GM18498 (cell line): ENCODE measurements at regions not wholly inside any gene's neighbourhood (a gene's known extent, or its start where the extent isn't known, plus 50 kb on each side); places are given as distances from the start of the nearest gene placed in this dataset.

Experiments
- ATAC-seq: cut with Tn5 transposase; IDR thresholded peaks from one replicate; pipeline ENCODE4 v1.9.1; 2021; ENCODE audit warnings: mild to moderate bottlenecking, moderate library complexity; ENCODE audit not compliant: unreplicated experiment

- no peak for ATAC-seq
Measured at GRCh38 chr1:87806379-87807094, 477.9 kb downstream of the LMO4 start.

- no peak for ATAC-seq
Measured at GRCh38 chr1:87810166-87810565, 481.5 kb downstream of the LMO4 start.

DNA sequence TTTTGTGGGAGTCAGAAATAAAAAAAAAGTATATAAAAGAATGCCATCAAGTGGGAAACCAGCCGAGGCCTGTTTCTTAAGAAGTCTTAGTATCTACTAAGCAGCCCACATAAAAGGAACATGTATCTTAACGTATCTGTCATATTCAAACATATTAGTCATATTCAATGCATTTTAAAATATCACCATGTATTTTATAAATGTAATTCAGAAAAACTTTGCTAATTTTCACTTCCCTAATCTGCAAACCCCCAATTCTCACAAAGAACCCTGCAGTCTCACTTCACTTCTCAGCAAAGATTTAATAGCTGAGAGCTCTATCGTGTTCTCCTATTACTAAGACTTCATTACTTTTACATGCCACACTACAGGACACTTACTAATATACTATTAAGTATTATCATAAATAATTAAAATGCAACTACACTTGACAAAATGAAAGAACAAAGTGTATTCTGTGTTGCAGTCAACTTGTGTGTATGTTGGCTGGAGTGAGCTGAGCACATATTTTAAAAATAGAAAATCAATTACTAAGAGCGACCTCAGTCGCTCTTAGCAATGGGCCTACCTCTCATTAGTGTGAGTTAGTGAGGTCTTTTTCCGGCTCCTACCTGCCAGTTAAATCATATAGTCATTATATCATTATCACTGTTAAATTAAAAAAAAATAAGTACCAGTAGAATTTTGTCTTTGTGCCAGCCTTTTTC lies 484.3 kb downstream of the LMO4 start:
- peak; percentile 89 for ATAC-seq

DNA sequence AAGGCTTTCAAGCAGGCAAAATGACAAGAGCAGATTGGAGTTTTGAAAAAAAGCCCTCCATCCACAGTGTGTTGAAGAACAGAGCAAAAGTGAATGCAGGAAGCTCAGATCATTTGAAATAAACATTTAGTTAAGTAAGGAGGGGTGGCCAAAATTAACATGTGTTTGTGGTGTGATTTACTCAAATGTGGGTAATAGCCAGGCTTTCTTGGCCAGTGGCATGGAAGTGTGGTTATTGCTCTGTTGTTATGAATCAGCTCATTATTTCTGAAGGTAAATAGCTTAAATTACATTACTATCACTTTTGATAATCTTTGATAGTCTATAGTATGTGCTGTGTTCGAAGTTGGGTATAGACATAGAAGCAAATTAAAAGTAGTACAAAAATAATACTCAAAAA lies 485.9 kb downstream of the LMO4 start:
- no peak for ATAC-seq

- no peak for ATAC-seq
Measured at GRCh38 chr1:87816646-87817045, 488.0 kb downstream of the LMO4 start.

- no peak for ATAC-seq
Measured at GRCh38 chr1:87820668-87821334, 492.1 kb downstream of the LMO4 start.

DNA sequence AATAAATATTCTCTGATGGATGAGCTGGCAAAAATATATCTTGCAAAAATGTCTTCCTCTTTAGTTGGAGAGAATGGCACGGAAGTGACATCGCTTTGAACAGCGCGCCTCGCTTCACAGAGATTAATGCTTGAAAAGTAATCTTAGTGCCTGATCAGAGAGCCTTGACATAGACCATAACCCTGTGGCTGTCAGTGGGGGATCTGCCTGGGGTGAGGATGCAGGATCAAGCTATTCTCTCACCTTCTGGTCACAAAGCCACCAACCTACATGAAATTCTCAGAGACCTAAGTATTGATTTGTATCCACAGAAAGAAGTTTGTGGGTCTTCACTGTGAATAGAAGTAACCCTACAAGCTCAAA lies 492.6 kb downstream of the LMO4 start:
- ATAC-seq = no peak

DNA sequence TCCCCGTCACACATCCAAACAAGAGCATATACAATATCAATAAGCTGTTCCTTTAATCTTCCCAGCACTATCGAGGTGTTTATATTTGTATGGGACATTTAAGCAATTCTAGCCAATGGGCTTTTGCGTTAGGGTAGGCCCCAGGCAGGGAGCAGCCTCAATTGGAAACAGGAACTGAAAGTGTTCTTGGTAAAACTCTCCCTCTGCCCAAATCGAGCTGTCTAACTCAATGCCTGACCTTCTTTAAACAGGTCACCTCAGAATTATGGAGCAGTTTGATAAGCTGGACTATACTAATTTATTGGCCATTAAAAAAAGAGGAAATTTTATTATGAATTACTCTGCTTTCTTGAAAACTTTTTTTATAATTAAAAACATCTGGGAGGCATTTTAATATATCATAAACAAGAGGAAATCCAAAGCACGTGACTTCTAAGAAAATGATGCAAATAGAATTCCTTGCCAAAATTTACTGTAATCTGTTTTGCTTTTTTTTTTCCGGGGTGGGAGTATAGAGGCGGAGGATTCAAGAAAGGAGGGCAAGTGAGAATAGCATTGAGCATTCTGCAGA lies 498.1 kb downstream of the LMO4 start:
- ATAC-seq = peak; percentile 96

GRCh38 chr1:87829360-87829759 lies 500.7 kb downstream of the LMO4 start:
- no peak for ATAC-seq

GRCh38 chr1:87830432-87830978 lies 501.8 kb downstream of the LMO4 start:
- no peak for ATAC-seq

DNA sequence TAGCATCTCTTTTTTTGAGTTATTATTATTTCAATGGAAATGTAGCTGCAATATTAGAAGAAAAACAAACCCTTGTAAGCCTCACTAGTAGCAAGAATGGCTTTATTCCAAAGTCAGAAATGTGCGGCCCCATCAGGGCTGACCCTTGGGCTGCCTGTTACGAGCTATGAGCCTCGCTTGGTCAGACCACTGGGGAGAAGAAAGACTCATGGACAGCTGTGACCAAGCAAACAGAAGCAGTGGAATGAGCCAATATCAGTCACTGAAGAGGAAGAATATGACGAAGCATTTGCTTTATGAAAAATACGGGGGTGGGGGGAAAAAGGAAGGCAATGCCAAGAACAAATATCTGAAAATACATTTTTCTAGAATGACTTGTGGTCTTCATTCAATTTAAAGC lies 504.5 kb downstream of the LMO4 start:
- ATAC-seq = no peak

DNA sequence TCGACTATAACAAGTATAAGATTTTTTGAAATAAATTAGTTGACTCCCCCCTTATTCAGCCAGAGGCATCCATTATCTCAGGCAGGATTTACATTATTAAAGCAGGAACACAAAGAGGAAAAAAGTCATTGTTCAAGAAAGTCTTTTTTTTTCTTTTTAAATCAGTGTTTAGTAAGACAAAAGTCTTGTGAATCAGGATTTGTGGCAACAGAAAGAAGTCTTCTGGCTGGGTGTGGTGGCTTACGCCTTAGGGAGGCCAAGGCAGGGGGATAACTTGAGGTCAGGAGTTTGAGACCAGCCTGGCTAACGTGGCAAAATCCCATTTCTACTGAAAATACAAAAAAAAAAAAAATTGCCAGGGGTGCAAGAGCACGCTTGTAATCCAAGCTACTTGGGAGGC lies 505.5 kb downstream of the LMO4 start:
- no peak for ATAC-seq

- ATAC-seq = no peak
Measured at GRCh38 chr1:87834941-87835340, 506.3 kb downstream of the LMO4 start.

- peak; percentile 99 for ATAC-seq
Measured at GRCh38 chr1:87840767-87841166, 512.1 kb downstream of the LMO4 start.

DNA sequence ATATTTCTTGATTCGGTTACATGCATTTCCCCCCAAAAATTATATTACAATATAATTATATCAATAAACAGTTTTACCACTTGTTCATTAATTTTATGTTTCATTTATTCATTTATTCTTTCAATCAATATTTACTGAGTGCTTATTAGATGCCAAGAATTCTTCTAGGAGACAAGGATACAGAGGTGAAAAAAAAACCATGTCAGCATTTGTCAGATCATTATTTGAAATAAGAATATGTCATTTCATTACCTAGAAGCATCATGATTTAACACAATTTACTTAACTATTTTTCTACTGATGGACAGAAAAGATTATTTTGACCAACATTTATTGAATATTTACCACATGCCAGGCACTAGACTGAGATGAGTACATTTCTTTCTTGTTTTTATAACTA lies 512.7 kb downstream of the LMO4 start:
- ATAC-seq = no peak

GRCh38 chr1:87842156-87842555 lies 513.5 kb downstream of the LMO4 start:
- no peak for ATAC-seq

DNA sequence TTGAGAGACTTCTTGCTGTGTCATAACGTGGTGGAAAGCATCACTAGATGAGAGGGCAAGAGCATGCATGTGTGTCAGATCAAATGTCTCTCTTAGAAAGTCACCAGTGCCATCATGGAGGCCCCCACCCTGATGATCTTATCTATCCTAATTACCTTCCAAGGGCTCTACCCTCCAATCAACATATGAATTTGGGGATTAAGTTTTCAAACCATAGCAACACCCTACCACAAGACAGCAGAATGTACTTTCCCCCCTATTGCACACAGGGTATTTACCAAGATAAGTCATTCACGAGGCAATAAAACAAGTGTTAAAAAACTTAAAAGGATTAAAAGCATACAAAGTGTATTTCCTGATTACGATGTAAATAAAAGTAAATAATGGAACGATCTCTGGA lies 515.6 kb downstream of the LMO4 start:
- ATAC-seq = no peak

- ATAC-seq = no peak
Measured at GRCh38 chr1:87851490-87851889, 522.8 kb downstream of the LMO4 start.

- no peak for ATAC-seq
Measured at GRCh38 chr1:87852410-87853161, 523.9 kb downstream of the LMO4 start.

DNA sequence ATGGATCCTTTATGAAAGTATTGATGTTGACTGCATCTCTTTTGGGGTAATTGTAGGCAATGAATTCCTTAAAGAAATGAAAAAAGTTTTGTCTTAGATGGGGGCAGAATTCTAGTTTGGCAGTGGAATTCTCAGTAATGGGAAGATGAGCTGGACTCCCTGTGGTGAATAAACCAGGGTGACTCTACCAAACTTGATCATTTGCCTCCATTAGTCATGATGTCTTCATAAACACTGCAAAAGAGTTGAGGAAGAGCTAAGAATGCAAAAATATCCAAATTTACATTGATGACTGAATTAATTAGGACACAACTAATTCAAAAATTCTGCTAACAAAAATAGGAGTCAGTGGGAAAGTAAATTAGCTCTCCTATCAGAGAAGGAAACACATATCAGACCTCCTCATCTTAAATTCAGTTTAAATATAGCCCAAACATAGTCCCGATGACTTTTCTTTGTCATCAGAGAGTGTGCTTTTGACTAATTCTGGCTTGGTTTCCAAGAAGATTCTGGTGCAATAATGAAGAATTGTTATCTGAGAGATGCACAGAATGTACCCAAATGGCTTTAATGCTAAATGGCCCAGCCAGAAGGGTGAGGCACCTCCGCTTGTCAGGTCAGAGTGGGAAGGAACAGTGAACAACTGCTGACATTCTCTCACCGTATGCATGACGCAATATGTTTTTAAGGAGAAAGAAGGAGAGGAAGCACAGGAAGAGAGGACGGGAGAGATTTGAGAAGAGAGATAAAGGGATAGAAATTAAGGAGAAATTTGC lies 525.1 kb downstream of the LMO4 start:
- ATAC-seq = no peak
